Transverse colon (tissue), 4 donors: ENCODE measurements at regions not wholly inside any gene's neighbourhood (a gene's known extent, or its start where the extent isn't known, plus 50 kb on each side); places are given as distances from the start of the nearest gene placed in this dataset.

Source experiments
- DNase-seq: peaks from one replicate; pipeline ENCODE4 v3.0.0-alpha.2; 2019
- H3K27ac ChIP-seq, 4 donors: fragments of 200-600 bp; sonication (generic); 2 replicates each; pipeline ENCODE4 v1.5.1; 2016 to 2018; ENCODE audit warnings: inconsistent platforms in 4 of 4
- H3K27me3 ChIP-seq: fragments of 200-600 bp; sonication (generic); 2 replicates; pipeline ENCODE4 v1.5.1; 2017; ENCODE audit warnings: inconsistent platforms
- H3K36me3 ChIP-seq, 4 donors: fragments of 200-600 bp; sonication (generic); 2 replicates each; pipeline ENCODE4 v1.5.1; 2017 to 2019; ENCODE audit warnings: inconsistent platforms in 4 of 4
- H3K4me1 ChIP-seq, 4 donors: fragments of 200-600 bp; sonication (generic); 2 replicates each; pipeline ENCODE4 v1.5.1; 2017 to 2020; ENCODE audit warnings: inconsistent platforms in 4 of 4
- H3K4me3 ChIP-seq, 4 donors: fragments of 200-600 bp; sonication (generic); 1 replicate in 1 of 4; 2 replicates in 3 of 4; pipeline versions ENCODE4 v1.5.1 to v1.6.1; 2017 to 2019; ENCODE audit warnings: inconsistent platforms in 4 of 4
- H3K9me3 ChIP-seq, 2 donors: fragments of 200-600 bp; sonication (generic); 2 replicates each; pipeline ENCODE4 v1.5.1; 2017 to 2019; ENCODE audit warnings: inconsistent platforms in 2 of 2
- CTCF ChIP-seq, 5 experiments: fragments of 200-600 bp in 3 of 5; fragments of 450-650 bp in 2 of 5; sonication (generic) in 3 of 5; IDR thresholded peaks; 1 replicate in 2 of 5; 2 replicates in 3 of 5; pipeline ENCODE4 v1.5.1; 2016 to 2017; ENCODE audit warnings: antibody characterized with exemption in 5 of 5, inconsistent platforms in 3 of 5, mild to moderate bottlenecking in 2 of 5, moderate library complexity in 1 of 5
- EP300 ChIP-seq: sonication (generic); formaldehyde crosslinking; IDR thresholded peaks from one replicate; pipeline ENCODE4 v1.6.1; 2017; ENCODE audit warnings: antibody characterized with exemption, low read depth
- POLR2A ChIP-seq: fragments of 450-650 bp; IDR thresholded peaks from one replicate; pipeline ENCODE4 v1.6.1; 2016; ENCODE audit warnings: antibody characterized with exemption, mild to moderate bottlenecking, moderate library complexity
- POLR2AphosphoS5 ChIP-seq, 3 donors: sonication (generic); formaldehyde crosslinking; IDR thresholded peaks; one replicate each; pipeline ENCODE4 v1.6.1; 2016; ENCODE audit warnings: antibody characterized with exemption in 3 of 3
- WGBS, 2 donors: methylation state at CpG; one replicate each; pipeline ENCODE4 v1.1.5; 2018; ENCODE audit warnings: low coverage in 1 of 2; 5-methylcytosine and 5-hydroxymethylcytosine counted together
- in situ Hi-C, 4 donors: fragments of 200-750 bp; cut with MboI; loops; one replicate each; pipeline versions ENCODE4 v1.15.0 to v1.15.1; 2017; ENCODE audit warnings: low sequenced_read_pairs in 3 of 4, low pct_ligation_motif_present in 1 of 4, low pct_unique_long_range_greater_than_20kb in 1 of 4
- intact Hi-C: fragments of 100-400 bp; cut with DNase I; formaldehyde crosslinking; loops from one replicate; pipeline ENCODE4 v1.15.1; 2023; ENCODE audit warnings: low total_unique reads

- Histone ChIP-seq H3K9me3 (no peaks in the 10 kb centered on the region), H3K27me3 (no peaks in the 10 kb centered on the region), H3K4me3 (peak overlapping the region in 2 of 4 donors; percentile 4 to 31), H3K36me3 (no peaks in the 10 kb centered on the region), H3K4me1 (peaks cover 0 to 18% (median 2%) of the 10 kb centered on the region in 4 donors), H3K27ac (peak overlapping the region; percentile 57 to 73 (median 69))
- TF ChIP-seq EP300 (no peak), CTCF (IDR thresholded peaks at IDR 0.05) (no peak), POLR2A (no peak), POLR2AphosphoS5 (IDR thresholded peaks at IDR 0.05) (no peak)
- DNase-seq, result no peak
- intact Hi-C loops, result no loop called here
- 25 to 33% methylated on average over 4 of the region's 4 CpGs for WGBS, 2 donors
- in situ Hi-C loops, result no loop called here
These were observed 154.0 kb downstream of the TGFB2 start for GRCh38 chr1:218499011-218499691.

- Histone ChIP-seq H3K4me3 (no peak overlapping the region), H3K36me3 (no peaks in the 10 kb centered on the region), H3K4me1 (peaks cover 0 to 18% (median 2%) of the 10 kb centered on the region in 4 donors), H3K9me3 (no peaks in the 10 kb centered on the region), H3K27me3 (no peaks in the 10 kb centered on the region), H3K27ac (peak overlapping the region; percentile 57 to 73 (median 69))
- in situ Hi-C loops, result loop anchor here in 2 of 4 donors (25.0 kb wide), 1 partner anchor 163 kb away; the partner anchor contains the start of gene TGFB2 (in 2 of the 2)
- TF ChIP-seq POLR2AphosphoS5 (IDR thresholded peaks at IDR 0.05) (no peak), CTCF (IDR thresholded peaks at IDR 0.05) (no peak), POLR2A (no peak), EP300 (no peak)
- no peak for DNase-seq
- intact Hi-C loops, result no loop called here
- 86 to 91% methylated on average over 5 to 7 of the region's 7 CpGs for WGBS, 2 donors
These were observed 154.8 kb downstream of the TGFB2 start for GRCh38 chr1:218499911-218500310.

- Histone ChIP-seq H3K4me1 (peaks cover 0 to 18% (median 2%) of the 10 kb centered on the region in 4 donors), H3K9me3 (no peaks in the 10 kb centered on the region), H3K27me3 (no peaks in the 10 kb centered on the region), H3K36me3 (no peaks in the 10 kb centered on the region), H3K27ac (no peak overlapping the region), H3K4me3 (no peak overlapping the region)
- intact Hi-C loops (no loop called here), in situ Hi-C loops (loop anchor here in 2 of 4 donors (25.0 kb wide), 1 partner anchor 164 kb away; the partner anchor contains the start of gene TGFB2 (in 2 of the 2))
- TF ChIP-seq EP300 (no peak), POLR2AphosphoS5 (IDR thresholded peaks at IDR 0.05) (no peak), POLR2A (no peak), CTCF (IDR thresholded peaks at IDR 0.05) (no peak)
- WGBS, 2 donors, result 40 to 76% methylated on average over 1 to 5 of the region's 5 CpGs
- no peak for DNase-seq
These were observed 156.0 kb downstream of the TGFB2 start for GRCh38 chr1:218501161-218501560.

- intact Hi-C loops (no loop called here), in situ Hi-C loops (loop anchor here in 2 of 4 donors (25.0 kb wide), 1 partner anchor 165 kb away; the partner anchor contains the start of gene TGFB2 (in 2 of the 2))
- peaks cover 0 to 5% of the 10 kb centered on the region in 2 donors for H3K9me3 ChIP-seq
- peaks cover 0 to 18% (median 2%) of the 10 kb centered on the region in 4 donors for H3K4me1 ChIP-seq
- H3K27me3 ChIP-seq, result no peaks in the 10 kb centered on the region
- H3K36me3 ChIP-seq, result no peaks in the 10 kb centered on the region
- no peak for TF ChIP-seq CTCF (IDR thresholded peaks at IDR 0.05)
- no peak for TF ChIP-seq POLR2A
- TF ChIP-seq EP300, result no peak
- no peak for TF ChIP-seq POLR2AphosphoS5 (IDR thresholded peaks at IDR 0.05)
- no peak for DNase-seq
- 77 to 89% methylated on average over 2 of the region's 2 CpGs for WGBS, 2 donors
- H3K4me3 ChIP-seq, result no peak overlapping the region
- H3K27ac ChIP-seq, result no peak overlapping the region
These were observed 157.2 kb downstream of the TGFB2 start for GRCh38 chr1:218502383-218502782.
